SK-N-SH treated with all-trans-retinoic acid at 6 μM for 48 hours (cell line): ENCODE measurements at regions not wholly inside any gene's neighbourhood (a gene's known extent, or its start where the extent isn't known, plus 50 kb on each side); places are given as distances from the start of the nearest gene placed in this dataset.

Source experiments
- ARNTL ChIP-seq: fragments of 450-650 bp; formaldehyde crosslinking; IDR thresholded peaks from 2 replicates; pipeline ENCODE4 v1.5.0; 2020; ENCODE audit warnings: low read depth, mild to moderate bottlenecking, moderate library complexity, borderline replicate concordance
- CREB5 ChIP-seq: fragments of 250-450 bp; sonication (Bioruptor Pico); IDR thresholded peaks from 2 replicates; pipeline ENCODE4 v1.5.1; 2020; ENCODE audit warnings: low read depth, mild to moderate bottlenecking, moderate library complexity
- ISL1 ChIP-seq: fragments of 250-450 bp; sonication (Bioruptor Pico); IDR thresholded peaks from 2 replicates; pipeline ENCODE4 v2.1.2; 2022; ENCODE audit warnings: mild to moderate bottlenecking, moderate library complexity
- OSR1 ChIP-seq: fragments of 250-450 bp; sonication (Bioruptor Pico); IDR thresholded peaks from 2 replicates; pipeline ENCODE4 v1.8.0; 2022; ENCODE audit warnings: moderate library complexity, mild to moderate bottlenecking, inconsistent platforms
- PATZ1 ChIP-seq: fragments of 250-450 bp; sonication (Bioruptor Pico); IDR thresholded peaks from 2 replicates; pipeline ENCODE4 v1.8.0; 2020; ENCODE audit warnings: mild to moderate bottlenecking, moderate library complexity, borderline replicate concordance
- POU6F1 ChIP-seq: fragments of 250-450 bp; sonication (Bioruptor Pico); IDR thresholded peaks from 2 replicates; pipeline ENCODE4 v1.8.0; 2021; ENCODE audit warnings: low read depth, mild to moderate bottlenecking, moderate library complexity, borderline replicate concordance
- RARB ChIP-seq: fragments of 250-450 bp; sonication (Bioruptor Pico); IDR thresholded peaks from 2 replicates; pipeline ENCODE4 v1.8.0; 2021; ENCODE audit warnings: mild to moderate bottlenecking, moderate library complexity
- TSHZ2 ChIP-seq: fragments of 250-450 bp; sonication (Bioruptor Pico); IDR thresholded peaks from 2 replicates; pipeline ENCODE4 v1.5.0; 2020; ENCODE audit warnings: mild to moderate bottlenecking, moderate library complexity
- ZC3H10 ChIP-seq: fragments of 250-450 bp; sonication (Bioruptor Pico); IDR thresholded peaks from 2 replicates; pipeline ENCODE4 v1.5.1; 2021; ENCODE audit warnings: mild to moderate bottlenecking, moderate library complexity
- ZFP30 ChIP-seq: fragments of 450-650 bp; formaldehyde crosslinking; IDR thresholded peaks from 2 replicates; pipeline ENCODE4 v1.5.0; 2022; ENCODE audit warnings: mild to moderate bottlenecking, moderate library complexity
- ZNF70 ChIP-seq: fragments of 450-650 bp; formaldehyde crosslinking; IDR thresholded peaks from 2 replicates; pipeline ENCODE4 v1.5.0; 2020; ENCODE audit warnings: mild to moderate bottlenecking, moderate library complexity
- ZNF8 ChIP-seq: fragments of 450-650 bp; formaldehyde crosslinking; IDR thresholded peaks from 2 replicates; pipeline ENCODE4 v1.5.0; 2020; ENCODE audit warnings: mild to moderate bottlenecking, moderate library complexity

GRCh38 chr13:33450956-33451709, 165.6 kb upstream of the STARD13 start:
- TF ChIP-seq POU6F1 (CRISPR knock-in tag) (no peak), ZNF70 (CRISPR knock-in tag) (no peak), ARNTL (CRISPR knock-in tag) (no peak), PATZ1 (no peak), OSR1 (no peak), CREB5 (no peak), ZFP30 (CRISPR knock-in tag) (no peak), ISL1 (CRISPR knock-in tag) (no peak), RARB (no peak), ZNF8 (CRISPR knock-in tag) (no peak), ZC3H10 (CRISPR knock-in tag) (no peak), TSHZ2 (no peak)
